Fibroblast of pulmonary artery (primary cell): ENCODE measurements at regions not wholly inside any gene's neighbourhood (a gene's known extent, or its start where the extent isn't known, plus 50 kb on each side); places are given as distances from the start of the nearest gene placed in this dataset.
A peak's percentile ranks its signal among the peaks of the same experiment; 100 is the strongest.
"Not testable (repeated sequence)": the region's sequence is repeated elsewhere in the genome, so short reads cannot be mapped to it uniquely, and the experiment has no call there.

ENCODE experiments used
- DNase-seq: peaks from one replicate; pipeline ENCODE4 v3.0.0-alpha.2; 2010; ENCODE audit warnings: low read depth
- H3K4me3 ChIP-seq: replicated peaks from 2 replicates; pipeline ENCODE4 v1.5.1; 2011; ENCODE audit warnings: low read depth, mild to moderate bottlenecking, control low read depth, low read length, moderate library complexity
- TF ChIP-seq, protein P1 (sequence below): IDR thresholded peaks from 2 replicates; pipeline ENCODE4 v1.5.1; 2011; ENCODE audit warnings: mild to moderate bottlenecking, control low read depth, low read length, inconsistent platforms; ENCODE audit errors: missing control alignments

GRCh38 chr10:52952391-52953055, 179.9 kb upstream of the MBL2 start:
- no peak for DNase-seq
- TF ChIP-seq, protein P1, sequence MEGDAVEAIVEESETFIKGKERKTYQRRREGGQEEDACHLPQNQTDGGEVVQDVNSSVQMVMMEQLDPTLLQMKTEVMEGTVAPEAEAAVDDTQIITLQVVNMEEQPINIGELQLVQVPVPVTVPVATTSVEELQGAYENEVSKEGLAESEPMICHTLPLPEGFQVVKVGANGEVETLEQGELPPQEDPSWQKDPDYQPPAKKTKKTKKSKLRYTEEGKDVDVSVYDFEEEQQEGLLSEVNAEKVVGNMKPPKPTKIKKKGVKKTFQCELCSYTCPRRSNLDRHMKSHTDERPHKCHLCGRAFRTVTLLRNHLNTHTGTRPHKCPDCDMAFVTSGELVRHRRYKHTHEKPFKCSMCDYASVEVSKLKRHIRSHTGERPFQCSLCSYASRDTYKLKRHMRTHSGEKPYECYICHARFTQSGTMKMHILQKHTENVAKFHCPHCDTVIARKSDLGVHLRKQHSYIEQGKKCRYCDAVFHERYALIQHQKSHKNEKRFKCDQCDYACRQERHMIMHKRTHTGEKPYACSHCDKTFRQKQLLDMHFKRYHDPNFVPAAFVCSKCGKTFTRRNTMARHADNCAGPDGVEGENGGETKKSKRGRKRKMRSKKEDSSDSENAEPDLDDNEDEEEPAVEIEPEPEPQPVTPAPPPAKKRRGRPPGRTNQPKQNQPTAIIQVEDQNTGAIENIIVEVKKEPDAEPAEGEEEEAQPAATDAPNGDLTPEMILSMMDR, result no peak
- no peak overlapping the region for H3K4me3 ChIP-seq

DNA sequence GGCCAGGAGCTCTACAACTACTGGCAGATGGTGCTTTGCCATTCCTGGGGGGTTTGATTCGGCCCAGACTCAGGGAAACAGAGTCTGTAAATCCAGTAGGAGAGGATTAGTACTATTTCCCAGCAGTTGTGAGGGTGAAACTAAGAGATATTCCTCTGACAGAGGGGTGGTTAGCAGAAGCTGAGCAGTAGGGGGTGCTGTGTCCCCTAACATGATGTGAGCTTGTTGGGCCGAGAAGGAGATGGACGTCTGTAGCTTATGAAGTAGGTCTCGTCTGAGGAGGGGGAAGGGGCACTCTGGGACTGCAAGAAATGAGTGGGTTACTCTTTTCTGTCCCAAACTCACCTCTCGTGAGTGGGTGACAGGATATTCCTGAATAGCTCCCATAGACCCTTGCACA, 179.2 kb upstream of the MBL2 start:
- DNase-seq, result peak; percentile 74
- TF ChIP-seq, protein P1, result peak; percentile 73
- no peak overlapping the region for H3K4me3 ChIP-seq

- TF ChIP-seq, protein P1, result no peak
- no peak overlapping the region for H3K4me3 ChIP-seq
- DNase-seq, result no peak
These were observed 178.0 kb upstream of the MBL2 start for GRCh38 chr10:52950578-52950977.

DNA sequence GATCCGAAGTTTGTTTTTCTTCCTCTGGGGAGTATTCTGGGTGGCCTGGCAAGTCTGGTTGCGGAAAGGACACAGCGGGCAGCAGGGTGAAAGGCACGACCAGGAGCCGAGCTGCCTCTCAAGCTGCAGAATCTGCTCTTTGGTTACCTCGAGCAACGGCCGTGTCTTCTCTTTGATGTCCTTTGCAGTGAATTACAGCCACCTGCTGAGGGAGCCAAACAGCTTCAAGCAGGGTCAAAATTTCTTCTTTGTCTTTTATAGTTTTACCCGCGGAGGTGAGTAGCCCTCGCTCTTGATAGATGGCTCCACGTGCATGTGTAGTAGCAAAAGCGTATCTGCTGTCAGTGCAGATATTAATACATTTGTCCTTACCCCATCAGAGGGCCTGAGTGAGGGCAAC, 177.3 kb upstream of the MBL2 start:
- TF ChIP-seq, protein P1, result no peak
- no peak overlapping the region for H3K4me3 ChIP-seq
- no peak for DNase-seq

DNA sequence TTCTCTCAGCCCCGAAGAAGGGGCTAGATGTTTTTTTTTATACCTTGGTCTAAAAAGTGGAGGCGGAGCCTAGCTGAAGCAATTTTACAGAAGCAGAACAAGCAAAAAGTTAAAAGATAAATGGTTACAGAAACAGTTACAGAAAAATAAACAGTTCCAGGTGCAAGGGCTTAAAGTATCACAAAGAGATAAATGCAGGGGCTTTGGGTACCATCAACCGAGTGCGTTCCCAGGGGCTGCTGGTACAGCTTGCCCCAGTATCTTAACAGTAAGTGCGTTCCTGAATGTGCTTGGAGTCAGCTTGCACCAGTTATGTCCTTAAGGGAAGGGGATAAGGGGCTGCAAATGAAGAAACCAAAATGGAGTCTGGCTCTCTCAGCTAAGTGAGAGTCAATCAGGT, 173.9 kb upstream of the MBL2 start:
- DNase-seq, result no peak
- TF ChIP-seq, protein P1, result no peak
- no peak overlapping the region for H3K4me3 ChIP-seq

DNA sequence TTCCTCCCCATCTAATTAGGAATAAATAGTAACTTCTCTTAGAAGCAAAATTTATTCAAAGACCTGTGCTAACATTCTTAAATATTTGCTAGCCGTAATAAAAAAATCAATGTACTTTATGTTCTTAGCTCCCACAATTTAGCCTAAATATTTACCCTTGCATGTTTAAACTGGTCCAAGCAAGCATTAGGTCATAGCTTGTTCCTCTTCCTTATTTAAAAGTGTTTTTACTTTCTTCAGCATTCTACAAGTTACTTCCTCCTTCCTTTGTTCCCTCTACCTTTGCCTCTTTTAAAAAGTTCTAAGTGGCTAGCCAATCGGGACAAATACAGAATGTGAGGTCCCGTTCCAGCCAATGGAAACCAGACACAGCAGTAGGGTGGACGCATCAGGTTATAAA, 172.9 kb upstream of the MBL2 start:
- H3K4me3 ChIP-seq, DNase-seq: not testable (repeated sequence)

GRCh38 chr10:52940921-52941320, 168.3 kb upstream of the MBL2 start:
- no peak for DNase-seq
- no peak overlapping the region for H3K4me3 ChIP-seq
- TF ChIP-seq, protein P1, result no peak
